ENCODE measurements at regions not wholly inside any gene's neighbourhood (a gene's known extent, or its start where the extent isn't known, plus 50 kb on each side); places are given as distances from the start of the nearest gene placed in this dataset.

- Histone ChIP-seq H3K27ac (ENCODE audit: insufficient read depth, low read length, poor library complexity, severe bottlenecking) (no peak overlapping the region), H3K9me3 (ENCODE audit: control insufficient read depth, low read length) (no peaks in the 10 kb centered on the region), H3K4me1 (ENCODE audit: control insufficient read depth, insufficient read depth, low read length, poor library complexity, severe bottlenecking) (no peaks in the 10 kb centered on the region), H3K4me3 (ENCODE audit: insufficient read depth, low read depth, low read length, poor library complexity, severe bottlenecking) (no peak overlapping the region), H3K36me3 (ENCODE audit: control insufficient read depth, insufficient read depth, low read length) (no peaks in the 10 kb centered on the region), H3K27me3 (replicated peaks; ENCODE audit: control insufficient read depth, insufficient read depth, low read length, poor library complexity, severe bottlenecking) (no peaks in the 10 kb centered on the region)
- DNase-seq, result no peak
These were observed 276.5 kb upstream of the CITED2 start for GRCh38 chr6:139650941-139651340.

GRCh38 chr6:139649732-139650131, 275.3 kb upstream of the CITED2 start:
- DNase-seq, result no peak
- H3K27ac ChIP-seq (ENCODE audit: insufficient read depth, low read length, poor library complexity, severe bottlenecking), result no peak overlapping the region
- no peaks in the 10 kb centered on the region for H3K27me3 ChIP-seq (replicated peaks; ENCODE audit: control insufficient read depth, insufficient read depth, low read length, poor library complexity, severe bottlenecking)
- no peaks in the 10 kb centered on the region for H3K36me3 ChIP-seq (ENCODE audit: control insufficient read depth, insufficient read depth, low read length)
- H3K4me3 ChIP-seq (ENCODE audit: insufficient read depth, low read depth, low read length, poor library complexity, severe bottlenecking), result no peak overlapping the region
- no peaks in the 10 kb centered on the region for H3K4me1 ChIP-seq (ENCODE audit: control insufficient read depth, insufficient read depth, low read length, poor library complexity, severe bottlenecking)
- H3K9me3 ChIP-seq (ENCODE audit: control insufficient read depth, low read length), result no peaks in the 10 kb centered on the region

- no peaks in the 10 kb centered on the region for H3K36me3 ChIP-seq (ENCODE audit: control insufficient read depth, insufficient read depth, low read length)
These were observed 274.7 kb upstream of the CITED2 start for GRCh38 chr6:139649128-139649527.

GRCh38 chr6:139648430-139649000, 274.1 kb upstream of the CITED2 start:
- no peaks in the 10 kb centered on the region for H3K4me1 ChIP-seq (ENCODE audit: control insufficient read depth, insufficient read depth, low read length, poor library complexity, severe bottlenecking)
- H3K4me3 ChIP-seq (ENCODE audit: insufficient read depth, low read depth, low read length, poor library complexity, severe bottlenecking), result no peak overlapping the region
- no peaks in the 10 kb centered on the region for H3K27me3 ChIP-seq (replicated peaks; ENCODE audit: control insufficient read depth, insufficient read depth, low read length, poor library complexity, severe bottlenecking)
- no peak for DNase-seq
- no peak overlapping the region for H3K27ac ChIP-seq (ENCODE audit: insufficient read depth, low read length, poor library complexity, severe bottlenecking)
- H3K9me3 ChIP-seq (ENCODE audit: control insufficient read depth, low read length), result no peaks in the 10 kb centered on the region
- H3K36me3 ChIP-seq (ENCODE audit: control insufficient read depth, insufficient read depth, low read length), result no peaks in the 10 kb centered on the region

More at GRCh38 chr6:139649128-139649527, 274.7 kb upstream of the CITED2 start:
- no peak overlapping the region for H3K27ac ChIP-seq (ENCODE audit: insufficient read depth, low read length, poor library complexity, severe bottlenecking)
- H3K4me3 ChIP-seq (ENCODE audit: insufficient read depth, low read depth, low read length, poor library complexity, severe bottlenecking), result no peak overlapping the region
- no peaks in the 10 kb centered on the region for H3K9me3 ChIP-seq (ENCODE audit: control insufficient read depth, low read length)
- H3K27me3 ChIP-seq (replicated peaks; ENCODE audit: control insufficient read depth, insufficient read depth, low read length, poor library complexity, severe bottlenecking), result no peaks in the 10 kb centered on the region
- no peaks in the 10 kb centered on the region for H3K4me1 ChIP-seq (ENCODE audit: control insufficient read depth, insufficient read depth, low read length, poor library complexity, severe bottlenecking)
- DNase-seq, result no peak

- H3K27me3 ChIP-seq (replicated peaks; ENCODE audit: control insufficient read depth, insufficient read depth, low read length, poor library complexity, severe bottlenecking), result no peaks in the 10 kb centered on the region
- no peak for DNase-seq
- H3K4me1 ChIP-seq (ENCODE audit: control insufficient read depth, insufficient read depth, low read length, poor library complexity, severe bottlenecking), result no peaks in the 10 kb centered on the region
- no peak overlapping the region for H3K27ac ChIP-seq (ENCODE audit: insufficient read depth, low read length, poor library complexity, severe bottlenecking)
- no peaks in the 10 kb centered on the region for H3K36me3 ChIP-seq (ENCODE audit: control insufficient read depth, insufficient read depth, low read length)
- H3K4me3 ChIP-seq (ENCODE audit: insufficient read depth, low read depth, low read length, poor library complexity, severe bottlenecking), result no peak overlapping the region
- no peaks in the 10 kb centered on the region for H3K9me3 ChIP-seq (ENCODE audit: control insufficient read depth, low read length)
These were observed 273.4 kb upstream of the CITED2 start for GRCh38 chr6:139647841-139648240.

GRCh38 chr6:139647016-139647415, 272.6 kb upstream of the CITED2 start:
- H3K27ac ChIP-seq (ENCODE audit: insufficient read depth, low read length, poor library complexity, severe bottlenecking), result no peak overlapping the region
- DNase-seq, result no peak
- H3K4me3 ChIP-seq (ENCODE audit: insufficient read depth, low read depth, low read length, poor library complexity, severe bottlenecking), result no peak overlapping the region
- H3K4me1 ChIP-seq (ENCODE audit: control insufficient read depth, insufficient read depth, low read length, poor library complexity, severe bottlenecking), result no peaks in the 10 kb centered on the region
- H3K36me3 ChIP-seq (ENCODE audit: control insufficient read depth, insufficient read depth, low read length), result no peaks in the 10 kb centered on the region
- no peaks in the 10 kb centered on the region for H3K9me3 ChIP-seq (ENCODE audit: control insufficient read depth, low read length)
- no peaks in the 10 kb centered on the region for H3K27me3 ChIP-seq (replicated peaks; ENCODE audit: control insufficient read depth, insufficient read depth, low read length, poor library complexity, severe bottlenecking)

- no peaks in the 10 kb centered on the region for H3K4me1 ChIP-seq (ENCODE audit: control insufficient read depth, insufficient read depth, low read length, poor library complexity, severe bottlenecking)
- H3K27me3 ChIP-seq (replicated peaks; ENCODE audit: control insufficient read depth, insufficient read depth, low read length, poor library complexity, severe bottlenecking), result no peaks in the 10 kb centered on the region
- H3K36me3 ChIP-seq (ENCODE audit: control insufficient read depth, insufficient read depth, low read length), result no peaks in the 10 kb centered on the region
- H3K9me3 ChIP-seq (ENCODE audit: control insufficient read depth, low read length), result no peaks in the 10 kb centered on the region
- H3K4me3 ChIP-seq (ENCODE audit: insufficient read depth, low read depth, low read length, poor library complexity, severe bottlenecking), result no peak overlapping the region
- DNase-seq, result no peak
- H3K27ac ChIP-seq (ENCODE audit: insufficient read depth, low read length, poor library complexity, severe bottlenecking), result no peak overlapping the region
These were observed 270.4 kb upstream of the CITED2 start for GRCh38 chr6:139644821-139645220.

- Histone ChIP-seq H3K27me3 (replicated peaks; ENCODE audit: control insufficient read depth, insufficient read depth, low read length, poor library complexity, severe bottlenecking) (no peaks in the 10 kb centered on the region), H3K27ac (ENCODE audit: insufficient read depth, low read length, poor library complexity, severe bottlenecking) (no peak overlapping the region), H3K36me3 (ENCODE audit: control insufficient read depth, insufficient read depth, low read length) (no peaks in the 10 kb centered on the region), H3K4me1 (ENCODE audit: control insufficient read depth, insufficient read depth, low read length, poor library complexity, severe bottlenecking) (no peaks in the 10 kb centered on the region), H3K4me3 (ENCODE audit: insufficient read depth, low read depth, low read length, poor library complexity, severe bottlenecking) (no peak overlapping the region), H3K9me3 (ENCODE audit: control insufficient read depth, low read length) (no peaks in the 10 kb centered on the region)
- no peak for DNase-seq
These were observed 269.5 kb upstream of the CITED2 start for GRCh38 chr6:139643986-139644385.

- no peaks in the 10 kb centered on the region for H3K27me3 ChIP-seq (replicated peaks; ENCODE audit: control insufficient read depth, insufficient read depth, low read length, poor library complexity, severe bottlenecking)
- no peak overlapping the region for H3K27ac ChIP-seq (ENCODE audit: insufficient read depth, low read length, poor library complexity, severe bottlenecking)
- H3K4me1 ChIP-seq (ENCODE audit: control insufficient read depth, insufficient read depth, low read length, poor library complexity, severe bottlenecking), result no peaks in the 10 kb centered on the region
- H3K9me3 ChIP-seq (ENCODE audit: control insufficient read depth, low read length), result no peaks in the 10 kb centered on the region
- H3K36me3 ChIP-seq (ENCODE audit: control insufficient read depth, insufficient read depth, low read length), result no peaks in the 10 kb centered on the region
- no peak for DNase-seq
- no peak overlapping the region for H3K4me3 ChIP-seq (ENCODE audit: insufficient read depth, low read depth, low read length, poor library complexity, severe bottlenecking)
These were observed 267.9 kb upstream of the CITED2 start for GRCh38 chr6:139642346-139642745.

- no peaks in the 10 kb centered on the region for H3K4me1 ChIP-seq (ENCODE audit: control insufficient read depth, insufficient read depth, low read length, poor library complexity, severe bottlenecking)
- no peak for DNase-seq
These were observed 266.9 kb upstream of the CITED2 start for GRCh38 chr6:139641376-139641775.

More at GRCh38 chr6:139641376-139641775, 266.9 kb upstream of the CITED2 start:
- Histone ChIP-seq H3K36me3 (ENCODE audit: control insufficient read depth, insufficient read depth, low read length) (no peaks in the 10 kb centered on the region), H3K4me3 (ENCODE audit: insufficient read depth, low read depth, low read length, poor library complexity, severe bottlenecking) (no peak overlapping the region), H3K27ac (ENCODE audit: insufficient read depth, low read length, poor library complexity, severe bottlenecking) (no peak overlapping the region), H3K27me3 (replicated peaks; ENCODE audit: control insufficient read depth, insufficient read depth, low read length, poor library complexity, severe bottlenecking) (no peaks in the 10 kb centered on the region), H3K9me3 (ENCODE audit: control insufficient read depth, low read length) (no peaks in the 10 kb centered on the region)

Data from effector memory CD4-positive, alpha-beta T cell (primary cell).